ENCODE measurements at regions not wholly inside any gene's neighbourhood (a gene's known extent, or its start where the extent isn't known, plus 50 kb on each side); places are given as distances from the start of the nearest gene placed in this dataset.

DNA sequence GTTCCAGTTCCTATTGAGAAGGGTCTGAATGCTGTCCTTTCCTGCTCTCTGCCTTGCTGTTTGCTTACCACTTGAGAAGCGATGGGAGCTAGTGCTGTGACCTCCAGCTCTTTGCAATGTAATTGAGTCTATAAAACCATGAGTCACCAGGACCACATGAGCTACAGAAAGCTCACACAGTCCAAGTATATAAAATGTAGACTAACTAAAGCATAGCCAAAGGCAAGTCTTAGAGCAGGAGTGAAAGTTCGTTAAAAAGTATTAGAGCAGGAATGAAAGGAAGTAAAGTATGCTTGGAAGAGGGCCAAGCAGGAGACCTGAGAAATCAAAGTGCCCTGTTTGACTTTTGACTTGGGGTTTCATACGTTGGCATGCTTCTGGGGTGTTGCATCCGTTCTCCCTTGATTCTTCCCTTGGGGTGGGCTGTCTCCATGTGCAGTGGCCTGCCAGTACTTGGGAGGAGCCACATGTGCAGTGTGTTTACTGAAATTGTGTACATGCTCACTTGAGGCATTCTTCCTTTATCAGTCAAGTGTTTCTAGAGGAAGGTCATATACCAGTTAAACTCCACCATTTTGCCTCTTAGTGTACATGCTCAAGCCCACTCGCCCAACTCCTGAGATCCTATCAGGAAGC is 71.3 kb upstream of the KIT start:
- no peak overlapping the region for H3K4me3 Mint-ChIP-seq (ENCODE audit: unreplicated experiment)
- H3K27ac Mint-ChIP-seq (ENCODE audit: unreplicated experiment) = no peak overlapping the region
- H3K27me3 Mint-ChIP-seq (ENCODE audit: unreplicated experiment) = no peaks in the 10 kb centered on the region
- TF ChIP-seq, protein P1, sequence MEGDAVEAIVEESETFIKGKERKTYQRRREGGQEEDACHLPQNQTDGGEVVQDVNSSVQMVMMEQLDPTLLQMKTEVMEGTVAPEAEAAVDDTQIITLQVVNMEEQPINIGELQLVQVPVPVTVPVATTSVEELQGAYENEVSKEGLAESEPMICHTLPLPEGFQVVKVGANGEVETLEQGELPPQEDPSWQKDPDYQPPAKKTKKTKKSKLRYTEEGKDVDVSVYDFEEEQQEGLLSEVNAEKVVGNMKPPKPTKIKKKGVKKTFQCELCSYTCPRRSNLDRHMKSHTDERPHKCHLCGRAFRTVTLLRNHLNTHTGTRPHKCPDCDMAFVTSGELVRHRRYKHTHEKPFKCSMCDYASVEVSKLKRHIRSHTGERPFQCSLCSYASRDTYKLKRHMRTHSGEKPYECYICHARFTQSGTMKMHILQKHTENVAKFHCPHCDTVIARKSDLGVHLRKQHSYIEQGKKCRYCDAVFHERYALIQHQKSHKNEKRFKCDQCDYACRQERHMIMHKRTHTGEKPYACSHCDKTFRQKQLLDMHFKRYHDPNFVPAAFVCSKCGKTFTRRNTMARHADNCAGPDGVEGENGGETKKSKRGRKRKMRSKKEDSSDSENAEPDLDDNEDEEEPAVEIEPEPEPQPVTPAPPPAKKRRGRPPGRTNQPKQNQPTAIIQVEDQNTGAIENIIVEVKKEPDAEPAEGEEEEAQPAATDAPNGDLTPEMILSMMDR (IDR thresholded peaks at IDR 0.05) = no peak
- H3K9me3 Mint-ChIP-seq (ENCODE audit: unreplicated experiment) = no peaks in the 10 kb centered on the region
- H3K4me1 Mint-ChIP-seq (ENCODE audit: unreplicated experiment) = peaks cover 19% of the 10 kb centered on the region
- DNase-seq (ENCODE audit: extremely low spot score, unreplicated experiment) = no peak
- no peaks in the 10 kb centered on the region for H3K36me3 Mint-ChIP-seq (ENCODE audit: unreplicated experiment)

DNA sequence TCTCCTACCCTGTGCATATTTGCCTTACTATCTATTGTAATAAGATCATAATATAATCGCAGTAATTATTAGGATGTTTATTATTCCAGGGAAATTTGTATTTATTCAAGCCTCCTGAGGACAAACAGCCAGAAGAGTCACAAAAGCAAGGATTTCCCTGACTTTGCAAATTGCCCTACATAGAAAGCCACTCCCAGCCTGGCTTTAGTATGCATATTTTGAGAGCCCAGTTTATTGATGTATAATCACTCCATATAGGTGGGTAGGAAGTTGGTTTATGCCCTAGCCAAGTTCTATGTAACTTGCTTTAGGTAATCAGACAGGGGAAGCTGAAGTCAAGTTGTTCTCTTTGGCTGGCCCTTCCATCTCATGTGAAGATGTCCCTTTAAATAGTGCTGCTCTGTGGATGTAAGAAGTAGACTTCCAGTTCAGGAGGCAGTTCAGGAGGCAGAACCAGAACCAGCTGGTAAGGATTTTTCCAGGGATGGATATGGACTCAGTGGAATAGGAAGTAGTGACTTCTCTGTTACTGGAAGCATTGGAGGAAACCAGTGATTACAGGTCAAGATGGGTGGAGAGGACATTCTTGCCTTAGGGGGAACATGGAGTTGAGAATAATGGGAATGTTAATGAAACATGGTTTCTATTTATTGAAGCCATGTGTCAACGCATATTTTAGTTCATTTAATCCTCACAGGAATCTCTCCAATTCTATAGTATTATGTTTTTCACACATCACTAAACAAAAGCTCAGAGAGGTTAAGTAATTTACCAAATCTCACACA is 70.5 kb upstream of the KIT start:
- no peak for DNase-seq (ENCODE audit: extremely low spot score, unreplicated experiment)
- H3K27me3 Mint-ChIP-seq (ENCODE audit: unreplicated experiment) = no peaks in the 10 kb centered on the region
- no peak overlapping the region for H3K4me3 Mint-ChIP-seq (ENCODE audit: unreplicated experiment)
- H3K36me3 Mint-ChIP-seq (ENCODE audit: unreplicated experiment) = no peaks in the 10 kb centered on the region
- TF ChIP-seq, protein P1 (IDR thresholded peaks at IDR 0.05) = no peak
- H3K27ac Mint-ChIP-seq (ENCODE audit: unreplicated experiment) = no peak overlapping the region
- H3K4me1 Mint-ChIP-seq (ENCODE audit: unreplicated experiment) = peaks cover 19% of the 10 kb centered on the region
- no peaks in the 10 kb centered on the region for H3K9me3 Mint-ChIP-seq (ENCODE audit: unreplicated experiment)

DNA sequence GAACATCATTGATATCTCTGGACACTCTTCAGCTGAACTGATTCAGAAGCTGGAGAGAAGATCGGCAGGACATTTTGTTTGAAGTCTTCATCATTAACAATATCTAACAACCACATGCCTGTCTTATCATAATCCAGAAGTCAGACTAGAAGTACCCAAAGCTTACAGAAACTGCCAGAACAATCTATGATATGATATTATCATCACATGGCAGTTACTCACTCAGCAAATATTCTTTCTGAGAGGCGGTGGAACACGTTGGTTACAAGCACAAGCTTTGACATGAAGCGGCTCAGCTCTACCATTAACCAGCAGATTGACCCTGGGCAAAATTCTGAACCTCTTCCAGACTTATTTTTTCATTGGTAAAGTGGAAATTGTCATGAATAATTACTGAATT is 69.4 kb upstream of the KIT start:
- H3K4me3 Mint-ChIP-seq (ENCODE audit: unreplicated experiment) = no peak overlapping the region
- no peaks in the 10 kb centered on the region for H3K9me3 Mint-ChIP-seq (ENCODE audit: unreplicated experiment)
- H3K36me3 Mint-ChIP-seq (ENCODE audit: unreplicated experiment) = no peaks in the 10 kb centered on the region
- H3K27ac Mint-ChIP-seq (ENCODE audit: unreplicated experiment) = no peak overlapping the region
- H3K27me3 Mint-ChIP-seq (ENCODE audit: unreplicated experiment) = no peaks in the 10 kb centered on the region
- TF ChIP-seq, protein P1 (IDR thresholded peaks at IDR 0.05) = no peak
- DNase-seq (ENCODE audit: extremely low spot score, unreplicated experiment) = no peak
- peaks cover 19% of the 10 kb centered on the region for H3K4me1 Mint-ChIP-seq (ENCODE audit: unreplicated experiment)

DNA sequence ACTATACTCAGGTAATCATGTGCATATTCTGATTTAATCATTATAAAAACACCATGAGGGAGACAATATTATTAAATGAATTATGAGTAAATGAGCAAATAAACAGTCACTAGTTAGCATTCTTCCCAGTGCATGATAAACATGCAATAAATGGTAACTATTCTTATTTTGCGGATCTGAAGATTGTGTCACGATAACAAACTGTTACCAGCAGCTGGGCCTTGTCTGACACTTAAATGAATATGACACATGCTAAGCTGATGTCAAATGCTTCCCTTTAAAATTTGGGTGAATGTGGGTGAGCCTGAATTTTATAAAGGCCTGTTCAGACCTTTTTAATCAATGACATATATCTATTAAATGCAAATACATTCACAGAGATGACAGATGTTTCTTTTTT is 68.2 kb upstream of the KIT start:
- Mint-ChIP-seq H3K4me3 (ENCODE audit: unreplicated experiment) (no peak overlapping the region), H3K4me1 (ENCODE audit: unreplicated experiment) (peaks cover 19% of the 10 kb centered on the region), H3K36me3 (ENCODE audit: unreplicated experiment) (no peaks in the 10 kb centered on the region), H3K9me3 (ENCODE audit: unreplicated experiment) (no peaks in the 10 kb centered on the region), H3K27me3 (ENCODE audit: unreplicated experiment) (no peaks in the 10 kb centered on the region), H3K27ac (ENCODE audit: unreplicated experiment) (no peak overlapping the region)
- TF ChIP-seq, protein P1 (IDR thresholded peaks at IDR 0.05) = no peak
- no peak for DNase-seq (ENCODE audit: extremely low spot score, unreplicated experiment)

DNA sequence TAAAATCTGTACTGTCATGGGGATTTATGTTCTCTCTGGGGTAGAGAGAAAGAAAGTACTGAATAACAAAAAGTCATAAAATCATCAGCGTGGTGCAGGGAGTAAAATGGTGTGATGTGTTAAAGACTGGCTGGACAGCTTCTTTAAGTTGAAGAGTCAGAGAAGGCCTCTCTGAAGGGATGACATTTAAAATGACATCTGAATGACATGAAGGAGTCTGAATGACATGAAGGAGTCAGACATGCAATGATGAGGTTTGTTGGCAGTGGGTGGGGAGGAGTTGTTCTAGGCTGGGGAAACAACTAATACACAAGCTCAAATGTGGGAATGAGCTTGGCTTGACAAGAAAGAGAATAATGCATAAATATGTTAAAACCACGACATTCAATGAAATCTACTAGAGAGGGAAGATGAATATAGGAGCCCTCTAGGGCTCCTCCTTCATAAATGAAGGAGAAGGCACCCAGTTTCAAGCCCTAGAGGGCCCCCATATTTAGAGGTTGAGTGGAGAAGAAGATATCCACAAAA is 63.9 kb upstream of the KIT start:
- DNase-seq (ENCODE audit: extremely low spot score, unreplicated experiment) = no peak
- no peaks in the 10 kb centered on the region for H3K4me1 Mint-ChIP-seq (ENCODE audit: unreplicated experiment)

More for the DNA sequence above, 63.9 kb upstream of the KIT start:
- Mint-ChIP-seq H3K36me3 (ENCODE audit: unreplicated experiment) (no peaks in the 10 kb centered on the region), H3K27ac (ENCODE audit: unreplicated experiment) (no peak overlapping the region), H3K4me3 (ENCODE audit: unreplicated experiment) (no peak overlapping the region), H3K9me3 (ENCODE audit: unreplicated experiment) (no peaks in the 10 kb centered on the region), H3K27me3 (ENCODE audit: unreplicated experiment) (no peaks in the 10 kb centered on the region)
- TF ChIP-seq, protein P1 (IDR thresholded peaks at IDR 0.05) = no peak

Data from osteocyte (in vitro differentiated cells).